Activated B cell treated with CpG ODN at 0.5 μM for 24 hours (primary cell): ENCODE measurements at regions not wholly inside any gene's neighbourhood (a gene's known extent, or its start where the extent isn't known, plus 50 kb on each side); places are given as distances from the start of the nearest gene placed in this dataset.

Source experiments
- ATAC-seq: fragments of 200-7000 bp; cut with Tn5 transposase; one replicate; pipeline ENCODE4 v1.10.0; 2021; ENCODE audit warnings: low read depth, mild to moderate bottlenecking, moderate library complexity
- CTCF ChIA-PET: fragments of 350-600 bp; sonication (Branson Sonifier 250); formaldehyde crosslinking; loops from one replicate; lab custom pipeline; 2021; ENCODE audit warnings: antibody characterized with exemption; lab: Charles Lee
- POLR2A ChIA-PET: fragments of 350-600 bp; sonication (Branson Sonifier 250); formaldehyde crosslinking; loops from one replicate; lab custom pipeline; 2021; ENCODE audit warnings: antibody characterized with exemption; lab: Charles Lee
- DNase-seq: peaks from one replicate; pipeline ENCODE4 v3.0.0; 2022
- H3K27ac Mint-ChIP-seq: one replicate; pipeline ENCODE4 v1.8.0; 2020; ENCODE audit warnings: mixed read lengths
- H3K27me3 Mint-ChIP-seq: one replicate; pipeline ENCODE4 v1.8.0; 2021; ENCODE audit warnings: mixed read lengths
- H3K36me3 Mint-ChIP-seq: one replicate; pipeline ENCODE4 v1.8.0; 2021; ENCODE audit warnings: low read depth, mixed read lengths
- H3K4me1 Mint-ChIP-seq: one replicate; pipeline ENCODE4 v1.8.0; 2021; ENCODE audit warnings: mixed read lengths
- H3K4me3 Mint-ChIP-seq: one replicate; pipeline ENCODE4 v1.8.0; 2020; ENCODE audit warnings: mild to moderate bottlenecking, mixed read lengths
- H3K9me3 Mint-ChIP-seq: one replicate; pipeline ENCODE4 v1.8.0; 2020; ENCODE audit warnings: mixed read lengths
- CTCF ChIP-seq: fragments of 200-600 bp; IDR thresholded peaks from one replicate; pipeline ENCODE4 v1.8.0; 2022; ENCODE audit warnings: antibody characterized with exemption, mild to moderate bottlenecking
- intact Hi-C: fragments of 100-400 bp; cut with micrococcal nuclease; formaldehyde crosslinking; loops from one replicate; pipeline ENCODE4 v1.15.1; 2024

GRCh38 chr9:23496489-23497136 is 329.4 kb downstream of the ELAVL2 start:
- Mint-ChIP-seq H3K27ac (no peak overlapping the region), H3K4me3 (no peak overlapping the region), H3K27me3 (no peaks in the 10 kb centered on the region), H3K36me3 (no peaks in the 10 kb centered on the region), H3K4me1 (no peaks in the 10 kb centered on the region), H3K9me3 (peaks cover 3% of the 10 kb centered on the region)
- ATAC-seq, result no peak
- ChIA-PET CTCF (no interaction called here), POLR2A (no interaction called here)
- TF ChIP-seq CTCF, result no peak
- no peak for DNase-seq
- intact Hi-C loops, result no loop called here

DNA sequence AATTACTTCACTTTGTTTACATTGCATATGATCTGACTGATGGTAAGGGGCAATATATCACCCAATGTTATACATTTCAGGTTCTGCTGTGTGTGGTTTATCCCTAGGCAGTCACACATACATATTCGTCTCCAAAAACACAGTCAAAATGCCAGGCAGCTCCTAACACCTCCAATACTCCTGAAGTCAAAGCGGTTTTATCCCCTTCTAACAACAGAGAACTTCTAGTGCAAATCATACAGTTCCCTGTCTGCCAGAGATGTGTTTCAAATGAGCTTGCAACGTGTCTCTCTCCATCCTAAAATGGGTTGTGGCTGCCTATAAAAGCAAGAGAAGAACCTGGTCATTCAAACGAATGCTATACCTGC is 328.9 kb downstream of the ELAVL2 start:
- CTCF ChIA-PET, result no interaction called here
- Mint-ChIP-seq H3K36me3 (no peaks in the 10 kb centered on the region), H3K9me3 (peaks cover 3% of the 10 kb centered on the region), H3K4me3 (no peak overlapping the region), H3K4me1 (no peaks in the 10 kb centered on the region), H3K27ac (no peak overlapping the region), H3K27me3 (no peaks in the 10 kb centered on the region)
- no peak for ATAC-seq
- DNase-seq, result no peak
- no peak for TF ChIP-seq CTCF
- POLR2A ChIA-PET, result no interaction called here
- intact Hi-C loops, result no loop called here

DNA sequence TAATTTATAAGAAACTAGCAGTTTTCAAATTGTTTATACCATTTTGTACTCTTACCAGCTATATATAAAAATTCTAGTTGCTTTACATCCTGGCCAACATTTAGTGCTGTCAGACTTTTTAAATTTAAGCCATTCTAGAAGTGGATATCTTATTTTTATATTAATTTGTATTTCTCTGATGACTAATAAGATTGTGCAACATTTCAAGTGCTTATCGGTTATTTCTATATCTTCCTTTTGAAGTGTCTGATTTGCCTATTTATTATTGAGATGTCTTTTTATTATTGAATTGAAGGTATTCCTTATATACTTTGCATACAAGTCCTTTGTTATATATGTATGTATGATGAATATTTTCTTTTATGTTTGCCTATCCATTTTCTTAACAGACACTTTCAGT is 324.0 kb downstream of the ELAVL2 start:
- ATAC-seq (no peak), DNase-seq (no peak)
- Mint-ChIP-seq H3K36me3 (no peaks in the 10 kb centered on the region), H3K9me3 (peaks cover 7% of the 10 kb centered on the region), H3K4me3 (no peak overlapping the region), H3K27ac (no peak overlapping the region), H3K27me3 (no peaks in the 10 kb centered on the region), H3K4me1 (no peaks in the 10 kb centered on the region)
- TF ChIP-seq CTCF, result no peak
- ChIA-PET CTCF (no interaction called here), POLR2A (no interaction called here)
- intact Hi-C loops, result no loop called here

GRCh38 chr9:23522952-23523351 is 303.1 kb downstream of the ELAVL2 start:
- peaks cover 17% of the 10 kb centered on the region for H3K9me3 Mint-ChIP-seq
- no peaks in the 10 kb centered on the region for H3K27me3 Mint-ChIP-seq
- ChIA-PET CTCF (no interaction called here), POLR2A (no interaction called here)
- intact Hi-C loops, result no loop called here
- no peak for TF ChIP-seq CTCF
- no peak overlapping the region for H3K27ac Mint-ChIP-seq
- DNase-seq (no peak), ATAC-seq (no peak)
- no peaks in the 10 kb centered on the region for H3K4me1 Mint-ChIP-seq
- no peak overlapping the region for H3K4me3 Mint-ChIP-seq
- H3K36me3 Mint-ChIP-seq, result no peaks in the 10 kb centered on the region

GRCh38 chr9:23524607-23525155 is 301.4 kb downstream of the ELAVL2 start:
- Mint-ChIP-seq H3K27me3 (no peaks in the 10 kb centered on the region), H3K9me3 (peaks cover 18% of the 10 kb centered on the region), H3K36me3 (no peaks in the 10 kb centered on the region), H3K4me3 (no peak overlapping the region), H3K27ac (no peak overlapping the region), H3K4me1 (no peaks in the 10 kb centered on the region)
- ATAC-seq, result no peak
- CTCF ChIA-PET, result no interaction called here
- POLR2A ChIA-PET, result no interaction called here
- no peak for TF ChIP-seq CTCF
- intact Hi-C loops, result no loop called here
- DNase-seq, result no peak
